Stimulated activated CD8-positive, alpha-beta memory T cell treated with anti-CD3 and anti-CD28 coated beads, Interleukin-4, amount 100 ng/mL, for 48 hours (primary cell): ENCODE measurements at regions not wholly inside any gene's neighbourhood (a gene's known extent, or its start where the extent isn't known, plus 50 kb on each side); places are given as distances from the start of the nearest gene placed in this dataset.

Experiments
- DNase-seq: peaks from one replicate; pipeline ENCODE4 v3.0.0-alpha.2; 2020

DNA sequence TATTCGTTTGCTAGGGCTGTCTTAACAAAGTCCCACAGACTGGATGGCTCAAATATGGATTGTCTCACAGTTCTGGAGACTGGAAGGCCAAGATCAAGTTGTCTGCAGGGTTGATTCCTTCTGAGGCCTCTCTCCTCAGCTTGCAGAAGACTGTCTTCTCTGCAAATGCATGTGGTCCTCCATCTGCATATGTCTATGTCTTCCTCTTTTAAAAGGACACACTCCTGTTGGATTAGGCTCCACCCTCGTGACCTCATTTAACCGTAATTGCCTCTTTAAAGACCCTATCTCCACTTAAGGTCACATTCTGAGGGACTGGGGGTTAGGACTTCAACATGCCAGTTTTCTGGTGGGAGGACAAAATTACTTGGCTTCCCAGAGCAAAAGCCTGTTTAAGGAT is 123.3 kb downstream of the SLC38A6 start:
- DNase-seq = no peak

DNA sequence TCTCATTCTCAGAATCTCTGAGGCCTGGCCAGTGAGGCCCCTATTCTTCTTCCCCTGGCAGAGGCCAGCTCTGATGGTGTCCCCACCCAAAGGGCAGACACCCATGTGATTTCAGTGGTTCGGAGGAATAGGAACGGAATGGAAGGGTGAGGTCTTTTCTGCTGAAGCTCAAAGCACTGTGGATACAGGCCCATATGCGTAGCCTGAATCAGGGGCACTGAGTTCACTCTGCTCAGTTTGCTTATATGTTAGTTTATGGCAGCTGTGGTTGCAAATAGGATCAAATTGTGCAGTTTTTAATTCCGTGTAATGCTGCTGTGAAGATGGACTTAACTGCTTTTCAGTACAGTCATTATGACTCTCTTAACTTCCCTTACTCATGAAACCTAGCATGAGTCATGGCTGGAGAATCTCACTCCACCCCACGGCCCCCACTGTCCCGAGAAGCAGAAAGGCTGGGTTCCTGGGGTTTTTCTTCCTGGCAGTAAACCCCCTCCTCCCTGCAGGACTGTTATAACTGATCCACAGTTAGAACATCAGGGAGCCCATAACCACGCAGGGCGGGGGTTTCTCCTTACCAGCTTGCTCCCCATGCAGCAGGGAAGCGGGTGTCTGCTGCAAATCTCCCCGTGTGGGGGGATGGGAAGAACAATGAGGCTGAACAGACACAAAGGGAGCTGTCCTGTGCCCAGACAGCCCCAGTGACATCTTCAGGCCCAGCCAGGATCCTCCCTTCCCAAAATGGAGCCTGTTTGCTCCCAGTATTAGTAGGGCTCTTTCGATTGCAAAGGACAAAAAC is 122.7 kb downstream of the SLC38A6 start:
- DNase-seq = peak; percentile 49

DNA sequence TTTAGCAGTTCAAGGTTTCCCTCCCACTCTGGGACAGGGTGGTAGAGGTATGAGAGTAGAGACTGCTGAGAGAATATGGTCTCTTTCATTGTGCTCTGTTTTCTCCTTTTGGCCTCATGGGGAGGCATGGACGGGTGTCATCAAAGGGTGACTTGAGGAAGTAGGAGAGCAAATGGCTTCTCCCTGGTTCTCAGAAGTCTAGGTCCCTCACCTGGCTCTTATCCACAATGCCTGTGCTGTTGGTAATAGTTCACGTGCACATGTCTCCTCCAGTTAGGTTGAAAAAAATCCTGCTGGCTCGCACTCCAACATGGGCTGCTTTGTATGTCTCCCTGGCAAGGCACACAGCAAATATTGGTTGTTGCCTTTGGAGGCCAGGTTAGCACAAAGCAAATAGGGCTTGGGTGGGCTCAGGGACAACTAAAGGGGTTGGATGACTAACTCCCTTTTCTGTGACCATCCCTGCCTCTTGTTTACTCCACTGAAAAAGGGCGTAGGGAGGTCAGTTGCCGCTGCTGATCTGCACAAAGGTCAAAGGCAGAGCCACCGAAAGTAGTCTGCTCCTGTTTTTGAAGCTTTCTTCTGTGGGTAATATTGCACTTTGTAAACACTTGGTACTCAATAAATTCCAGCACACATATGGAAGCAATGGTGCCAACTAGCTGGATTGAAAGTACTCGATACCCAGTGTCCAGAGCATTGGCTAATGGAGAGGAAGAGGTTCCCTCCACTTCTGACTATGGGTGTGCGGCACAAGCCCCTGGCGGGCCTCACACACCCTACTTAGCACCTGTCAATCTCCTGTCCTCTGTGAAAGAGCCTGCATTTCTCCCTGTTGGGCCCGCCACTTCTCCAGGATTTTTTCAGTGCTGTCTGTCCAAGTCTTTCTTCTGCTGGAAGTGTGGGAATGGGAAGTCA is 121.8 kb downstream of the SLC38A6 start:
- no peak for DNase-seq
